NCI-H1105 treated with DMSO at 0.1 percent for 48 hours (cell line): ENCODE measurements at regions not wholly inside any gene's neighbourhood (a gene's known extent, or its start where the extent isn't known, plus 50 kb on each side); places are given as distances from the start of the nearest gene placed in this dataset.

Source experiments
- DNase-seq: peaks from one replicate; lab custom pipeline; 2025; lab: John Stamatoyannopoulos, UW

DNA sequence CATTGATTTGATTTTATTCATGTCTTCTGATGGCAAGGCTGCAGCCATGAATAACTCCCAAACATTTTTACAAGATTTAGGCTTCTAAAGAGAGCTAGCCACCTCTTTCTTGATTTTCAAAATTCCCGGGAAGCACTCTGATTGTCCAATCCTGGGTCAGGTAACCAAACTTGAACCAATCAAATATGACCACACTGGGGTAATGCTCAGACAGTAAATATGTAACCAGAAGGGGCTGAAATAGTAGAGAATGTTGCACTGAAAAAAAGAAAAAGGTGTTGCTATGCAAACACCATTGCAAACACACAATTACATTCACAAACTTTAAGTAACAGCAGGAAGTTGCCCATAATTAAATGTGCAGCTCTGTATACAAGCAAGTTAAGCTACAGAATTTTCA, 112.9 kb upstream of the IQCM start:
- DNase-seq = no peak

DNA sequence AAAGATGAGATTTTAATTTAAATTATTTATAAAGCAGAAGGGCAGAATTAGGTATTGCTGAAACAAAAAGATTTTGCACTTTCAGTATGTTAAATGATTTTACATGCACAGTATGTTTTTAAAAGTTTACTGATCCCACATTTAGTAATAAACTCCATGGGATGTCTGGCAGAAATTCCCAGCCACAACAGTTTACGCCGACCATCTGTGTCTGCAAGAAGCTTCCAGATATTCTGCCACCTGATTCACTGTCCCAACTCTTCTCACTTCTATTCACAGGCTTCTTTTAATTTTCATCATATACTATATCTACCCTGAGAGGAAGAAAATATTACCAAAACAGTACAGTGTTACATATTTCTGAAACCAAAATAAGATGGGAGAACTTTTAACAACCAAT, 115.8 kb upstream of the IQCM start:
- DNase-seq = no peak

DNA sequence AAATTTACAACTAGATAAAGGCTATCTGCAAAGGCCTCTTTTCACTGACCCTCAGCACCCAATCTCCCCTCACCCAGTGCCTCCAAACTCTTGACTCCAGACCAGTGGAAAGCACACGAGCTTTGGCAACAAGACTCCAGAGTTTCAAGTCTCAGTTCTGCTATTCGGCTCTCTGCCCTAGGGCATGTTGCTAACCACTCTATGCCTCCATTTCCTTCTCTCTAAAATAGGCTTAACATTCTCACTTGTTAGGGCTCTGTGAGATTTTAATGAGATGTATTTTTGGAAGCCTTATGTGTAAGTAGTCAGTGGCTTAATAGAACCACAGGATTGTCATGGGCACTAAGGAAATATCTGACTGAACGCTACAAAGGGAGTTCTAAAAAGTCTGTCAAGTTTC, 116.5 kb upstream of the IQCM start:
- no peak for DNase-seq

DNA sequence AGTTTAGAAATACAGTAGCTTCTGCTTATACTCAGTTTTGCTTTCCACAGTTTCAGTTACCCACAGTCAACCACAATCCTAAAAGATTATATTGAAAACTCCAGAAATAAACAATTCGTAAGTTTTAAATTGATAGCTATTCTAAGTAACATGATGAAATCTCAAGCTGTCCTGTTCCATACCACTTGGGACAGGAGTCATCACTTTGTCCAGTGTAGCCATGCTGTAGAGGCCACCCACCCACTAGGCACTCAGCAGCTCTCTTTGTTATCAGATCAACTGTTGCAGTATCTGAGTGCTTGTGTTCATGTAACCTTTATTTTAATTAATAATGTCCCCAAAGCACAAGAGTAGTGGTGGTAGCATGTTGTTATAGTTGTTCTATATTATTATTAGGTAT, 117.5 kb upstream of the IQCM start:
- DNase-seq = no peak

DNA sequence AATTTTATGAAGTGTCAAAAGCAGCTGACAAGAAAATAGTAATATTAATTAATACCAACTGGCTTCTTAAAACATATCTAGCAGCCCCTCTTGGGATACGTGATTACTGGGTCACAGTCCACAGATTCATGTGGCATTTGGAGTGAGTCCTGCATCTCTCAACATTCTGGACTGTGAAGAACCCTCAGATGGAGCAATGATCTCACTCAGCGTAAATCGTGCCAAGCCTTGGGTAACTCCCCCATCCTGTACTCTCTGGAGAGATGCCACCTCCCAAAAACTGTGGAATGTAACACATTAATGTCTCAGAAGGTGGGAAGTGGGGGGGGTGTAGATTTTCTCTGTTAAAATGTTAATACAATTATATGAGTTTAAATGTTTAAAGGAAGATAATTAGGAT, 118.2 kb upstream of the IQCM start:
- no peak for DNase-seq

DNA sequence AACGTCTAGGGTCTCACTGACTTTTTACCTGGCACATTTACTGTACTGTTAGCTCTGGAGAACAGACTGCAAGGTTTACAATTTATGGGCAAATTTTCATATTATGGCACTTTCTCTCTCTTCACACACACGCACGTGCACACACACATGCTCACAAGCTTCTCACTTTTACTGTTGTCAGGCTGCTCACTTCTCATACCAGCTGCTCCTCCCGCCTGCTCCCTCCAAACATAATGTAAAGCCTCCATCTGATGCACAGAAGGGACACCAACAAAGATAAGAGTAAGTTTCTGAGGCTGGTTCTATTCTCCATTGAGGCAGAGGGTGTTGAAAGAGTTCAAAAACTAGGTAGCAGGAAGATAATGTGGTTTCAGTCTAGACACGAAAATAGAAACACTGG, 128.9 kb upstream of the DCLK2 start:
- no peak for DNase-seq

DNA sequence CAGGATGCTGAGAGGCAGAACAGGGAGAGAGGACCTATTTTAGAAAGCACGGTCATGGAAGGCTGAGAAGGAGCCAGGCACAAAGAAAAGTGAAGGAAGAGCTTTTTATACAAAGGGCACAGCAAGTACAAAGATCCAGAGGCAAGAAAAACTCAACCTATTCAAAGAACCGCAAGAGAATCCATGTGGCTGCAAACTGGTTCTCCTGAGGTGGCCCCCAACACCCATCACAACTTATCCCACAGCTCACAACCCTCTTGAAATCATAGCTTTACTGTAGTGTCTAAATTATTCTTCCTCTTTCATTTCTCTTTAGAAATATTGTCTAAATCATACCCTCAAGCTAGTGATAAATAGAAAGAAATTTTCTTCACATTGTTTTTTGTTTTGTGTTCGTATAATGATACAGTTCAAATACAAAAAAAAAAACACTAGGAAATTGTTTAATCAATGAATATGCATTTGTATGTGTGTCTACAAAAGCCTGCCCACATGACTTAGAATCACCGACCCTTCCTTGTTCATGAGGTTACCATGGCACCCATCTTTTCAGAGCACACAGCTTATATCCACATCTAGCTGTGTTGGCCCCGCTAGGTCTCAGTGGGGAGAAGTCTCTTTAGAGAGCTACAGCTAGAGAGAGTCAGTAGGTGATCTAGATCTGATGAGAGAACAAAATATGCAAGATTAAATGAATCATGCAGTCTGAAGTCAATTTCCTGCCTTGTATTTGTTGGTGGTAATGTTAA, 126.9 kb upstream of the DCLK2 start:
- DNase-seq = no peak

DNA sequence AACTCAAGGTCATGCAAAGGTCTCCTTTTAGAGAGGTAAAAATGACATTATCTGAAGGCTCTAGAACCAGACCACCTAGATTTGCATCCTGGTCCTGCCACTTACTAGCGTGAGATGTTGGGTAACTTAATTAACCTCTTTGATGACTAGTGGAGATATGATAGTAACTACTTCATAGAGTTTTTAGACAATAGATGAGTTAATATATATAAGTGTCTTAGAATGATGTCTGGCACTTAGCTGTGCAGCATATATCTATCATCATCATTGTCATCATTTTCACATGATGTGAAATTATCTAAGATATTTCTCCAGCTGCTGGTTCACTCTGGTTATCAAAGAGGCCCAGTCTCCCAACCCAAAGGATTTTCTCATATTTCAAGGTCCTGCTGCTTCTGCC, 126.1 kb upstream of the DCLK2 start:
- DNase-seq = no peak

DNA sequence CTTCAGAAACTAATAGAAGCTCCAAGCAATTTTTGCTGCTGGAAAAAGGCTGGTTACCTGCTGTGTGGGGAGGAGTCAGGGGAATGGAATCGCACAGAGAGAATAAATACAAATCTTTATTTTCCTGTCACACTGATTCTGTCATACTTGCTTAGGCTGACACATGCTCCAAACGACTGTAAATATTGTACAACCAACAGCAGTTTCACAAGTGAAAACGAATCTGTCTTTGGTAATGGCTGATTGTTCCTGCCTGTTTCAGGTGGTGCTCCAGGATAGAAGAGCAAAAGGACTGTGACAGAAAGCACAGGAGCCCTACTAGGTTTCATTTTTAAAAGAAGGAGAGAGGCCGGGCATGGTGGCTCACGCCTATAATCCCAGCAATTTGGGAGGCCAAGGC, 125.5 kb upstream of the DCLK2 start:
- no peak for DNase-seq

DNA sequence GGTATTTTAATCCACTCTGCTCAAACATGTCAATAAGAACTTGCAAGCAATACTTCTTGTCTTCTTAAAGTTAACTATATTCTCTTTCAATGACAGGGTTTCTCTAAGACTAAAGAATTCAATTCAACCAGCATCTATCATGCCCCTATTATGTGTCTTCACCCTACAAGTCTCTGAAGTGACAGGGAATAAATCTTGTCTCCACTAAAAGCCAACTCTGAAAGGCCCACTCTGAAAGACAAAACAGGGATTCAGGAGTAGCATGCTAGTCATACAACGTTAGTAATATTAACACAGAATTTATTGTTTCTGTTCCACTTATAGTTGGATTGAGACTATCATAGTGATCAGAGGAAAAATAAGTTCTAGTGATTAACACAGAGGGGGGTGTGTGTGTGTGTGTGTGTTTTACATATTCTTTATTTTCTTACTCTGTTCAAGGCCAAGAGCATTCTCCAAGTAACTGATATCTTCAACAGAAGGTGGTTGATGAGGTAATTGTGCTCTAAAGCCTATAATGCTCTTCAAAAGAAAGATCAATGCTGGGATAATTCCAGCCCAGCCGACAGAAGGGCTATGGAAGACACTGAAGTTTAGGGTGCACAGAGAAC, 122.4 kb upstream of the DCLK2 start:
- no peak for DNase-seq

DNA sequence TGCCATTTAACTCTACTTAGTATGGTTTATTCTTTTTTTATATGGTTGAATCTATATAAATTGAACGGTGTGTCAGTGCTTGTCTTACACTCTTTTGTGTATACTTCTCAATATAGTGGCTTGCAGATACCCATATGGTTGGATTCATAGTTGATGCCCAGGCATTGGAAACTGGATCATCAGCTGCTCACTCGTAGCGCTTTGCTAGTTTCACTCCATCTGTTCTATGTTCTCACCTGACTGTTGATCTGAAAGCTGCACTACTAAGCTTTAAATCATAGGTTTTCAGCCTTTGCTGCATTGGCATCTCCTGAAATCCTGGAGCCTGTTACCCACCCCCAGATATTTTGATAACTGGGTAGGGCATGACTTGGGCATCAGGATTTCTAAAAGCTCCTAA, 121.6 kb upstream of the DCLK2 start:
- no peak for DNase-seq

DNA sequence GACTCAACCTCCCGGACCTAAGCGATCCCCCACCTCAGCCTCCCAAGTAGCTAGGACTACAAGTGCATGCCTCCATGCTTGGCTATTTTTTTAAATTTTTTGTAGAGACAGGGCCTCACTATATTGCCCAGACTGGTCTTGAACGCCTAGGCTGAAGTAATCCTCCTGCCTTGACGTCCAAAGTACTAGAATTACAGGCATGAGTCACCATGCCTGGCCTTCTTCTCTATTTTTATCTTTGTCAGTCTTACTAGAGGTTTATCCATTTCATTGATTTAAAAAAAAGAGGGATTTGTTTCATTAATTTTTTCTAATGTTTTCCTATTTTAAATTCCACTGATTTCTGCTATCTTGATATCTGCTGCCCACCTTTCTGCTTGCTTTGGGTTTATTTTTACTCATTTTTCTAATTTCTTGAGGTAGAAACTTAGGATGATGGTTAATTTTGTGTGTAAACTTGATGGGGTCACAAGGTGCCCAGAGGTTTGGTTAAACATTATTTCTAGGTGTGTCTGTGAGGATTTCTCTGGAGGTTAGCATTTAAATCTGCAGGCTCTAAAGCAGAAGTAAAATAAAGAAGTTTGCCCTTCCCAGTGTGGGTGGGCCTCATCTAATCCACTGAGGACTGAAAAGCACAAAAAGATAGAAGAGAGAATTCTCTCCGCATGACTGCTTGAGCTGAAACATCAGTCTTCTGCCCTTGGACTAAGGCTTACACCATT, 116.2 kb upstream of the DCLK2 start:
- no peak for DNase-seq

DNA sequence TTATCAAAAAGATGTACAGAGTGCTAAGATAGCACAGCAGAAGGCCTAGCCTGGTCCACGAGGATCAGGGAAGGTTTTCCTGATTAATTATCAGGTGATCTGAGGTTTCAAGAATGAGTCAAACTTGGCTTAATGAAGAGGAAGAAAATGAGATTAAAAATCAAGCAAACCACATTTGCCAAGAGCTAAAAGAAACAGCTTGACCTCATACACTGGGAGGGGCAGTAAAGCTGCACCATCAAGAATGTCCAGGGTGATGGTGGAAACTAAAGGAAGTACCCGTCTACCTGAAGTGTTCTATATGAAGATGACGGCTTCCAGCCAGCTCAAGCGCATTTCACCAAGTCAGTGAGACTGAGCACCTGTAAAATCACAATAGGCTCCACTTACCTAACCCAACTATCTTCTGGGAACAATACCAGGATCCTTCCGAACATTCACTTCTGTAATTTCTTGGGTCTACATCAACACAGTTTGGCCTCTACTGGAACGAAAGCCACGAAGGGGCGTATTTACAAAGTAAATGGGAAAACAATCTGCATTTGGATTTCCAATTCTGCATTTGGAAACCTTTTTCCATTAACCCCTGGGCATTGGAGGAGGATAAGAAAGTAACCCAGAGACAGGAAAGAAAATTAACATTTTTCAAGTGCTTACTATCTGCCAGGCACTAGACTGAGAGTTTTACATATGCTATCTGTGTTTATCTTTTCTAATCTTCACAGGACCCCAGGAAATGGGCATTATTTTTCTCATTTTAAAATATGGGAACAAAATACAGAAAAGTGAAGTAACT, 114.0 kb upstream of the DCLK2 start:
- no peak for DNase-seq

DNA sequence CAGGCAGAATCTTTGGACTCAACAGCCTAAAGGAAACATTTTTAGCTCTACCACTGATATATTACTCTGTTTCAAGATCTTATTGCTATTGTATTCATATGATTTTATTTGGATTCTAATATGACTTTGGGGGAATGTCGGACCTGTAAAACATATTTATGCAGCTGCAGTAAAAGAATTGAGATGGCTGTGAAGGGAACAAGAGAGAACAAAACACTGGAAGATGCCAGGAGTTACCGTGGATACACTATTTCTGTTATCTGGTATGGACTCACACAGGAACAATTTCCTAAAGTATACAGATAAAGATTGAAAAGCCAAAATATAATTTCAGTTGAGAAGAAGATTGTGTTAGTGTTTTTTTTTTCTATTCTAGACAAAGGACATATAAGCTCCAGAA, 113.0 kb upstream of the DCLK2 start:
- no peak for DNase-seq

DNA sequence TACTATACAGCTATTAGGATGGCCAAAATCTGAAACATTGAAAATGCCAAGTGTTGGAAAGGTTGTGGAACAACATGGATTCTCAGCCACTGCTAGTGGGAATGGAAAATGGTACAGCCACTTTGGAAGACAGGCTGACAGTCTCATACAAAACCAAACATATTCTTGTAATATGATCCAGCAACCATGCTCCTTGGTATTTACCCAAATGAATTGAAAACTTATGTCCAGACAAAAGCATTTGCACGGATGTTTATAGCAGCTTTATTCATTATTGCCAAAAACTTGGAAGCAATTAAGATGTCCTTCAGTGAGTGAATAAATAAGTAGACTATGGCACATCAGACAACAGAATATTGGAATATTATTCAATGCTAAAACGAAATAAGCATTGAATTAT, 105.8 kb upstream of the DCLK2 start:
- no peak for DNase-seq

DNA sequence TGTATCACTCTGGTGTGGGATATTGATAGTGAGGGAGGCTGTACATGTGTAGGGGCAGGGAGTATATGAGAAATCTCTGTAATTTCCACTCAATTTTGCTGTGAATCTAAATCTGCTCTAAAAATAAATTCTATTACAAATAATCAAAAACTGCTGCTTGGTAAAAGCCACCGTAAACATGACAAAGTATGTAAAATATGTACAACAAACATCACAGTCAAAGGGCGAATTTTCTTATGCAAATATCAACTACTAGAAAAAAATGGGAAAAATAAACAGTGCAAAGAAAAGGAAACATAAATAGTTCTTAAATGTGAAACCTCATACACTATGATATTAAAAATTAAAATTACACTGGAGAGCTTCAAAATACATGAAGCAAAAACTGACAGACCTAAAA, 105.1 kb upstream of the DCLK2 start:
- DNase-seq = no peak

DNA sequence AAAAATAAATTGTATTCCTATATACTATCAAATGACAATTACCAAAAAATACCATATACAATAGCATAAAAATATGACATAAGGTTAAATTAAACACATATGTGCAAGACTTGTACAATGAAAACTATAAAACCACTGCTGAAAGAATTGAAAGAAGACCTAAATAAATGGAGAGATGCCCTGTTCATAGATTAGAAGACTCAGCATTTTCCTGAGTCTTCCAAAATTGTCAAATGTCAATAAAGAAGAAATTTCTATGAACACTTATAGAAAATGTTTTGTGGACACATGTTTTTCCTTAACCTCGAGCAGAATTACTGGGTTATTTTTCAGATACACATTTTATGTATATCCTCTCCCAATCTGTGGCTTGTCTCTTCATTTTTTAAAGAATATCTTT, 103.1 kb upstream of the DCLK2 start:
- DNase-seq = no peak

DNA sequence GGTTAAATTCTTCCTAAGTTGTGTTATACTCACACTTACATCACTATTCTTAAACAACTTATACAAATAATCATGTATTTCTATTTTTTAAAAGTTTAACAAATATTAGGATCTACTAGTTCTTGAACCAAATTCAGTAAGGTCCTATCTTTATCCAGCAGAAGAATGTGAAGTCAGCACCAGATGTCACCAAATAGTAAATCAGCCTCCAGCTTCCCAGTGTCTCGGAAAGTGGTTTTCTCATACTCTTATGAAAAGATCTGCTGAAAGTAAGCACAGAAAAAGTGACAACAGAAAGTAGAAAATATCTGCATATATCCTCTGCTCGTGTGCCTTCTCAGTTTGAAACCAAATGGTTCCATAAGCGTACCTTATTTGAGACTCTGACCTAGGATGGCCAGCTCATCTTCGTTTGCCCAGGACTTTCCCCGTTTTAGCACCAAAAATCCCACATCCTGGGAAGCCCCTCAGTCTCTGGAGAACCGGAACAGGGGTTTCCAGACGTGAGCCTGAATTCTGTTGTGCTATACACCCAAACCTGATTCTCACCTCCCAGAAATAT, 98.0 kb upstream of the DCLK2 start:
- no peak for DNase-seq

DNA sequence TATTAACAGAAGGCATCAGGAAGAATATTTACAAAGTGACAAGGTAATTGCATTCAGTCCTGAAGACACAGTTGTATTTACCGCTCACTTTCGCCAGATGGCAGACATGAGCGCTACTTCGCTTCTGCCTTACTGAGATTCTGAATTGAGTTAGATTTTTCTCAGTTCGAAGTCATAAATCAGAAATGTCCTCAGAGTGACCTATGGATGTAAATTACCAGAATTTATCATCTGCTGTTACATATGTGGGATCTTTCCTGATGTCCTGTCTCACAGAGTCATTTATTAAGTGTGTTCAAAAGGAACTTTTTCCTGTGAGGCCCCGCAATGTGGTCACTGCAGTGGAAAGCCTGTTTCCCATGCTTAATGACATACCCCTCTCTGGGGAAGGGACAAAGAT, 97.3 kb upstream of the DCLK2 start:
- peak; percentile 27 for DNase-seq

DNA sequence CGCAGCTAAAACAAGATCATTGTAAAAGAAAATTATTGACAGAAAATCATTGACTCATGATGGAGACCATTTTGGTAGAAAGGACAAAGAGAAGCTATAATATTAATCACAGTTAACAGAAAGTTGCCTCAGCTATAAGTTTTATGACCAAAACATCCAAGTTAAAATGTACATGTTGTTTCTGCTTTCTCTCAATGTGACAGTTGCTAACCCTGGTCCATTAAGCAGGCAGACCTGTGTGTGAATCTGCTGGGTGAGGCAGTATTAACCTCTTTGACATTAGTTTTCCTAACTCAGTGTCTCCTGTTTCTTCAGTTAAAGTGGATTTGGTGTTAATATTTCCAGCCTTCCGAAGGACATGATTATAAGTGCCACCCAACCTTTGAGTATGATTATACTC, 94.8 kb upstream of the DCLK2 start:
- DNase-seq = no peak

DNA sequence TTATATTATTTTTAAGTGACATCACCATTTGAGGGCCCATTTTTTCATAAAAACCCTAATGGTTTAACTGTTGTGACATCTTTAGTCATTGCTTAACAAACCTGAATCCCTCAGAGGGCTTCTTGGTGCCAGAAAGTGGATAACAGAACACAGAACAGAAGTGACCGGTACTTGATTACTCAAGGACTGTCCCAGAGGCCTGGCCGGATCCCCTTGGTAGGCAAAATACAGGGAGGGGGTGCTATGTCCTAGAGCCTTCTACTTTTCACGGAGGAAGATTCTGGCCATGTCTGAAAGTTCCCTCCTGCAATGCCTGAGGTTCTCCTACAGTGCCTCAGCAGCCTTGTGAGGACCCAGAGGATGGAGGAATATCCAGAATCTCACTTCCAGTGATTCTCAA, 94.3 kb upstream of the DCLK2 start:
- DNase-seq = no peak

DNA sequence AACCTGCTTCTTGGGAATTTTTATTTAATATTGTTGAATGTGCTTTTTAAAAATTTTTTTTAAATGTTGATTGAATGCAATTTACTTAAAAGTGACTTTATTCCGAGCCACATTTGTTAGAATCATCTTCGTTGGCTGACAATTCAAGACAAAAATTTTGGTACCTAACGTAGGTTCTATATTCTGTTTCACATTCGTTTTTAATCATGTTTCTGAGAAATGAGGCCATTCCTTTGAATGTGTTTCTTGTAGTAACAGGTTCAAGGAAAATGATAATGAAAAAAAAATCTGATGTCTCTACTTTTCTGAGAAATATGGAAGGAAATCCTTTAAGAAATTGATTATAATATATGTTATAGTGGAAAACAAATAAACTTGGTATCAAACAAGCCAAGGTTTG, 92.3 kb upstream of the DCLK2 start:
- DNase-seq = no peak
